ENCODE measurements at regions not wholly inside any gene's neighbourhood (a gene's known extent, or its start where the extent isn't known, plus 50 kb on each side); places are given as distances from the start of the nearest gene placed in this dataset.
"Not testable (repeated sequence)": the region's sequence is repeated elsewhere in the genome, so short reads cannot be mapped to it uniquely, and the experiment has no call there.

GRCh38 chr7:67313213-67313612 lies 316.6 kb downstream of the TYW1 start:
- TF ChIP-seq, protein P1, sequence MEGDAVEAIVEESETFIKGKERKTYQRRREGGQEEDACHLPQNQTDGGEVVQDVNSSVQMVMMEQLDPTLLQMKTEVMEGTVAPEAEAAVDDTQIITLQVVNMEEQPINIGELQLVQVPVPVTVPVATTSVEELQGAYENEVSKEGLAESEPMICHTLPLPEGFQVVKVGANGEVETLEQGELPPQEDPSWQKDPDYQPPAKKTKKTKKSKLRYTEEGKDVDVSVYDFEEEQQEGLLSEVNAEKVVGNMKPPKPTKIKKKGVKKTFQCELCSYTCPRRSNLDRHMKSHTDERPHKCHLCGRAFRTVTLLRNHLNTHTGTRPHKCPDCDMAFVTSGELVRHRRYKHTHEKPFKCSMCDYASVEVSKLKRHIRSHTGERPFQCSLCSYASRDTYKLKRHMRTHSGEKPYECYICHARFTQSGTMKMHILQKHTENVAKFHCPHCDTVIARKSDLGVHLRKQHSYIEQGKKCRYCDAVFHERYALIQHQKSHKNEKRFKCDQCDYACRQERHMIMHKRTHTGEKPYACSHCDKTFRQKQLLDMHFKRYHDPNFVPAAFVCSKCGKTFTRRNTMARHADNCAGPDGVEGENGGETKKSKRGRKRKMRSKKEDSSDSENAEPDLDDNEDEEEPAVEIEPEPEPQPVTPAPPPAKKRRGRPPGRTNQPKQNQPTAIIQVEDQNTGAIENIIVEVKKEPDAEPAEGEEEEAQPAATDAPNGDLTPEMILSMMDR (IDR thresholded peaks at IDR 0.05; ENCODE audit: insufficient read depth, low read length, poor library complexity, severe bottlenecking), result no peak
- Histone ChIP-seq H3K36me3 (ENCODE audit: control insufficient read depth, insufficient read depth, low read length) (peaks cover 13% of the 10 kb centered on the region), H3K4me3 (replicated peaks; ENCODE audit: low read depth, low read length) (no peak overlapping the region), H3K27me3 (replicated peaks; ENCODE audit: control insufficient read depth, insufficient read depth, low read length) (no peaks in the 10 kb centered on the region)
- DNase-seq (ENCODE audit: extremely low read depth, insufficient read length), result no peak

GRCh38 chr7:67316902-67317301 lies 320.3 kb downstream of the TYW1 start:
- H3K27me3 ChIP-seq (replicated peaks; ENCODE audit: control insufficient read depth, insufficient read depth, low read length); DNase-seq (ENCODE audit: extremely low read depth, insufficient read length); H3K36me3 ChIP-seq (ENCODE audit: control insufficient read depth, insufficient read depth, low read length); H3K4me3 ChIP-seq (replicated peaks; ENCODE audit: low read depth, low read length): not testable (repeated sequence)

DNA sequence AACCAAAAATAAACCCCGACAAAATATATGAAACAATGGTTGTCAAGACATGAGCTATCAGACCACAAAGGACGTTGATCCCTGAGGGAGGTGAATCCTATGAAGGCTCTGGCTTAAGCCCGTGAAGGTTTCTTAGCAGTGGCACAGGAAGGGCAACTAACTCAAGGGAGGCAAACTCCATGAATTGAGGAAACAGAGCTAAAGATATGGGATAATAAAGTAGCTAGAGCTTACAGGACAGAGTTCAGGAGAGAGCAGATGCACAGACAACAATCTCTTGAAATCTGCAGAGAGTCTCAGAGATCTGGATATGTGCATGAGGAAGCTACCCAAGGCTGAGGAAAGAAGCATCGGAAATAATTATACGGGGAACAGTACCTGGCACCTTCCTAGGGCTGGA lies 331.6 kb downstream of the TYW1 start:
- DNase-seq (ENCODE audit: extremely low read depth, insufficient read length); H3K27me3 ChIP-seq (replicated peaks; ENCODE audit: control insufficient read depth, insufficient read depth, low read length); H3K36me3 ChIP-seq (ENCODE audit: control insufficient read depth, insufficient read depth, low read length); H3K4me3 ChIP-seq (replicated peaks; ENCODE audit: low read depth, low read length): not testable (repeated sequence)

- not testable (repeated sequence) for H3K27me3 ChIP-seq (replicated peaks; ENCODE audit: control insufficient read depth, insufficient read depth, low read length); H3K36me3 ChIP-seq (ENCODE audit: control insufficient read depth, insufficient read depth, low read length); H3K4me3 ChIP-seq (replicated peaks; ENCODE audit: low read depth, low read length); DNase-seq (ENCODE audit: extremely low read depth, insufficient read length)
Measured at GRCh38 chr7:67335165-67335564, 338.5 kb downstream of the TYW1 start.

DNA sequence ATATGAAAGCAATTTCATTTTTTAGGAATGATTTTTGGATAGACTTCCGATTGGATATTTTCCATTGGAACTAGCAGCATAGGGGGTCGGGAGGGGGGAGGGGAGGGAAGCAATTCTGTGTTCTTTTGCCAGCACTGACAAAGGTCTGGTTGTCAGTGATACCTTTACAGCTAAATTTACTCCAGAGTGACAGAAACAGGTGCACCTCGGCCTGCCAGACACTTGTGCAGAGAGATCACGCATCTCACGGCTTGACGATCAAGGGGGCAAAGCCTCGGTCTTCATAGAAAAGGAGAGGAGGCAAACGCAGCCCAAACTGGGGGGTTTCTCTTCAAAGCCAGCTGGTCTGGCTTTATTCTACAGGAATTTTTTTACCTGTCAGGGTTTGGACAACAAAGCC lies 339.0 kb downstream of the TYW1 start:
- H3K36me3 ChIP-seq (ENCODE audit: control insufficient read depth, insufficient read depth, low read length); DNase-seq (ENCODE audit: extremely low read depth, insufficient read length); H3K27me3 ChIP-seq (replicated peaks; ENCODE audit: control insufficient read depth, insufficient read depth, low read length); H3K4me3 ChIP-seq (replicated peaks; ENCODE audit: low read depth, low read length): not testable (repeated sequence)

DNA sequence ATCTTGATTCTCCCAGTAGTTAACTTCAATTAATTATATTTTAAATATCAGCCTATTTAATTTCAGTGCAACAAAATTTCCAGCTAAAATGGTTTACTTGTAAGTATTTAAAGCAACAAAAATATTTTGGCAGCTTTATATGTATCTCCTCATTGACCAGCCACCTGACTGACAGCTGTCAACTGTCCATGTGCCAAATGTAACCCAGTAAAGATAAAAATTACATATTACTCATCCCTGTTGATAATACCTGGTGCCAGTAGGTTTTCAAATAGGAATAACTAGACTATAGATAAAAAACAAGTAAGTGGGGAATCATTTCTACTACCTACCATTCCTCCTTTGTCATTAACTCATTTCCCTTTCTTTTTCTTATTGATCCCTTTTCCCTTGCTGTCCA lies 341.9 kb downstream of the TYW1 start:
- H3K27me3 ChIP-seq (replicated peaks; ENCODE audit: control insufficient read depth, insufficient read depth, low read length); H3K36me3 ChIP-seq (ENCODE audit: control insufficient read depth, insufficient read depth, low read length); H3K4me3 ChIP-seq (replicated peaks; ENCODE audit: low read depth, low read length); DNase-seq (ENCODE audit: extremely low read depth, insufficient read length): not testable (repeated sequence)

DNA sequence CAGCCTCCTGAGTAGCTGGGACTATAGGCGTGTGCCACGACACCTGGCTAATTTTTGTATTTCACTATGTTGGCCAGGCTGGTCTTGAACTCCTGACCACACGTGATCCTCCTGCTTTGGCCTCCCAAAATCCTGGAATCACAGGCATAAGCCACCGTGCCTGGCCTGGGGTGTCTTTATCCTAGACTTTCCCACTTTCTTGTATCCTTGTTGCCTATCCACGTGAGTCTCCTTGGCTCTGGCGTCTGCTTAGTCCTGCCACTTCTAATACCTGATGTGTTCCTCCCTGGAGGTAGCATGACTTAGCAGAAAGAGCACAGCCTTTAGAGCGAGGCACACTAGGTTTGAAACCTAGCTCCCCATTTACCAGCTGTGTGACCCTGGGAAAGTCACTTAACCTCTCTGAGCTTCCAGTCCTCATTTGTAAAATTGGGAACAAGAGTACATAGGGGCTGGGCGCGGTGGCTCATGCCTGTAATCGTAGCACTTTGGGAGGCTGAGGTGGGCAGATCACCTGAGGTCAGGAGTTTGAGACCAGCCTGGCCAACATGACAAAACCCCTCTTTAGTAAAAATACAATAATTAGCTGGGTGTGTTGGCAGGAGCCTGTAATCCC lies 344.6 kb downstream of the TYW1 start:
- DNase-seq (ENCODE audit: extremely low read depth, insufficient read length), result no peak
- TF ChIP-seq, protein P1 (IDR thresholded peaks at IDR 0.05; ENCODE audit: insufficient read depth, low read length, poor library complexity, severe bottlenecking), result no peak
- H3K36me3 ChIP-seq (ENCODE audit: control insufficient read depth, insufficient read depth, low read length), result peaks cover 8% of the 10 kb centered on the region
- no peaks in the 10 kb centered on the region for H3K27me3 ChIP-seq (replicated peaks; ENCODE audit: control insufficient read depth, insufficient read depth, low read length)
- no peak overlapping the region for H3K4me3 ChIP-seq (replicated peaks; ENCODE audit: low read depth, low read length)

DNA sequence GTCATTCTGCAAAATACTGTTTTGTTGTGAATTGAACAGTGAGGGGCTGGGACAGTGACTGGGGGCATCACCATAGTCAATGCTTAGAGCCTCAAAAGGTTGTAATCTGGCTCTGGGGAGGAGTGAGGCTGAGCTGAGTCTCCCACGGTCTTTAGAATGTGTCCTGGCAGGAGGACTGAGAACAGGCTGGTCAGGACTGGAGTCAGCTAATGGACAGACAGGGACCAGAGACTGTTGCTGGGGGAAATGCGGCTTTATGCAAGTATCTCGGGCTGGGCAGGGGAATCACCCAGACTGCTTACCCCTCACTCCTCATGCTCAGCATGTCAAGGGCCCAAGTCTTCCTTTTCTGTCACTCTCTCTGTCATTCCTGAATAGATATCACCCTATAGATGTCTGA lies 346.5 kb downstream of the TYW1 start:
- no peak for DNase-seq (ENCODE audit: extremely low read depth, insufficient read length)
- TF ChIP-seq, protein P1 (IDR thresholded peaks at IDR 0.05; ENCODE audit: insufficient read depth, low read length, poor library complexity, severe bottlenecking), result no peak

More for the DNA sequence above, 346.5 kb downstream of the TYW1 start:
- no peaks in the 10 kb centered on the region for H3K27me3 ChIP-seq (replicated peaks; ENCODE audit: control insufficient read depth, insufficient read depth, low read length)
- peaks cover 8% of the 10 kb centered on the region for H3K36me3 ChIP-seq (ENCODE audit: control insufficient read depth, insufficient read depth, low read length)
- no peak overlapping the region for H3K4me3 ChIP-seq (replicated peaks; ENCODE audit: low read depth, low read length)

Data from GM06990 (cell line).